ENCODE measurements at regions not wholly inside any gene's neighbourhood (a gene's known extent, or its start where the extent isn't known, plus 50 kb on each side); places are given as distances from the start of the nearest gene placed in this dataset.
"Not testable (repeated sequence)": the region's sequence is repeated elsewhere in the genome, so short reads cannot be mapped to it uniquely, and the experiment has no call there.

DNA sequence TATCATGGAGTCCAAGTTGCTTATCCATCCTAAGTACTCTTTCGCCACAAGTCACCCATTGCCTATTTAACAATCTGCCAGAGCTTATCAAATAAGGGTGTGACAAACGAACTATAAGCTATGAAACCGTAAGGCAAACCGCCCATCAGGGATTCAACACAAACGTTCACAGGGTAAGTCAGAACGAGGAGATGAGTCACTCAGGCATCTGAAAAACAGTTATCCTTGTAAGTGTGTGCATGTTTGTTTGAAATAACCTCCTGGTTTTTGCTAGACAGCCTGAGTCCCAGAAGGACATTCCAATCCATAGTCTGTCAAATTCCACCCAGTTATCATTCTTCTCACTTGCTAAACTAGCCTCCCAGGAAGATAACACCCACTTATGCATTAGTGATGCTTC, 299.1 kb downstream of the PAX3 start:
- peak in 1 of 2 donors; percentile 61 for DNase-seq (ENCODE audit: low read depth in 2 of 2)

DNA sequence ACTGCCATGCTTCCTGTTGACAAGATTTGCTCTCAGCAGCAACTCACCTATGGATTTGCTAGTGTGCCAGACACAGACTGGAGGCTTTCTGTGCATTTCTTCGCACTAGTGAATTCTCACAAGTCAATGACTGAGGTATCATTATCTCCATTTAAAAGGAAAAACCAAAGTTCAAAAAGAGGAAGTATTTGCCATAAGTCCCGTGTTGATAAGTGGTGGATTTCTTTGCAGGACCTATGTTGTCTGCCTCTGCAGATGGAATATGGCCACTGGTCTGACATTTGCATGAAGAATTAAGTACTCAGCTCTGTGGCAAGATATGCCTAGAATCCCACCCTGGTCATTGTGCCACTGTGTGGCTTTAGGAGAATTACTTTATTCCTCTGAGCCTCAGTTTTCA, 299.6 kb downstream of the PAX3 start:
- DNase-seq (ENCODE audit: low read depth in 2 of 2) = no peak

DNA sequence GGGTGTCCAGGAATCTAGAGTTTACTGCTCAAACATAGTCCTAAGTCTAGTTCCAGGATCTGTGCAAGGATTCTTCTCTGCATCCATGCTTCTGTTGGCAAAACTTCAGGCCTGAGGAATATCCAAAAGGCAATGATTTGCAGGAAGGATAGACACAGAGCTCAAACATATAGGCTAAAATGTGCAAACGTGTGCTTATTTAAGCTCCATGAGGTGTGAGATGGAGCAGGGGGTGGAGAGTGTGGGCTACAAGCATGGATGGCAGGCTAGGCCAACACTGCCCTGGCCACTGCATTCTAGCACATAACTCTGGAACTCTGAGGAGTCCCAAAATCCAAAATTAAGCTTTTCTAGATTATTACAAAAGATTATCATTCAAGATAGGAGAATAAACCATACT, 301.1 kb downstream of the PAX3 start:
- no peak for DNase-seq (ENCODE audit: low read depth in 2 of 2)

DNA sequence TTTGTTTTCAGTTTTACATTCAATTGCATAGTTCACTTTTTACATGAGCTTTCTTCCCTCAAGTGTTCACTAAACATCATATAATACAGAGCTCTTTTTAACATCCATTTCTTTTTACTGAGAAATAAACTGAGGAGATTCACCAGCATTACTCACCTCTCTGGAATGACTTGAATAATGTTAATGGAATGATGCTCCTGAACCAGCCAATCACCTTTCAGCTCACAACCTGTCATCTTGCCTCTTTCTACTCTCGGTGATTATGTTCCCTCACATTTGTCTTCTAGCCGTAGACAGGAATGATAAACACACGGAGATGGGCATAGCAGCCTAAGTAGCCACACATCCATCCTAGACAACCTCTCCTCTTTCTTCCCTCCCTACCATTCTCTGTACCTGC, 301.7 kb downstream of the PAX3 start:
- DNase-seq (ENCODE audit: low read depth in 2 of 2) = peak in 1 of 2 donors; percentile 55

DNA sequence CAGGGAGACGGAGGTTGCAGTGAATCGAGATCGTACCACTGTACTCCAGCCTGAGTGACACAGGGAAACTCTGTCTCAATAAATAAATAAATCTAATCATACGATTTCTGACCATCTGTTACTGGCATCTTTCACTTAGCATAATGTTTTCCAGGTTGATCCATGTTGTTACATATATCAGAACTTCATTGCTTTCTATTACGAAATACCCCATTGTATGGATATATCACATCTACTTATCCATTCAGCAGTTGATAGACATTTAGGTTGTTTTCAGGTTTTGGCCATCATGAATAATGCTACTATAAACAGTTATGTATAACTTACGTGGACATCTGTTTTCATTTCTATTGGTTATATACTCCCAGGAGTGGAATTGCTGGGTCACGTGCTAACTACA, 303.9 kb downstream of the PAX3 start:
- DNase-seq (ENCODE audit: low read depth in 2 of 2) = no peak

DNA sequence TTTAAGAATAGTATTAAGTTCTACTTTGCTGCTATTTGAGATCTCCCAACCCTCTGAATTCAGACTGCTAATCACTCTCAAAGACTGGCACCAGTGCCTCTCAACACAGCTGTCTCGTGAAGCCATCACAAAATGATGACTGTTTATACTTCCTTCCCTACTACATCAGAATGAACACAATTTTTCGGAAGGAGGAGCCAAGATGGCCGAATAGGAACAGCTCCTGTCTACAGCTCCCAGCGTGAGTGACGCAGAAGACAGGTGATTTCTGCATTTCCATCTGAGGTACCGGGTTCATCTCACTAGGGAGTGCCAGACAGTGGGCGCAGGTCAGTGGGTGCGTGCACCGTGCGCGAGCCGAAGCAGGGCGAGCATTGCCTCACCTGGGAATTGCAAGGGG, 314.4 kb downstream of the PAX3 start:
- DNase-seq (ENCODE audit: low read depth in 2 of 2) = not testable (repeated sequence)

DNA sequence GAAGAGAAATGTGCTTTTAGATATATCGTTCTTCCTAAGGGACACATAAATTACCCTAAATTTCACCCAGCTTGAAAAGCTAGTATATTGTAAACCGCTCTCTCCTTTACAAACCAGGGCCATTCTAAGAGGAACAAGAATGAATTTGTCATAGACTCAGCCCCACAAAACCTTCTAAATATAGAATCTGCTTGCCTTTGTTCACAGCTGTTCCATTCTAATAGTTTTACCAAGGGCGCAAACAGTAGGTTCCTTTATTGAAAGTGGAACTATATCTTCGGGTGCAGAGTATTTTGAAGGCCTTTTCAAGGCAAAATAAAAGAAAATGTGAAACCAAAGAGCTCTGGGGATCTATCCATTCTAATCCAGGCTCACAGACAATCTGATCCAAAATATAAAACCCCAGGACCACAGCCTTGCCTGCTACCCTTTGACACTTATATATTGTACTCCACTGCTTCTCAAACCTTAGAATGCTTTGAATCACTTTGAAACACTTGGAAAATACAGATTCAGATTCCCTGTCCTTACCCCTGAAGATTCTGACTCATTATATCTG, 316.8 kb downstream of the PAX3 start:
- DNase-seq (ENCODE audit: low read depth in 2 of 2) = no peak

DNA sequence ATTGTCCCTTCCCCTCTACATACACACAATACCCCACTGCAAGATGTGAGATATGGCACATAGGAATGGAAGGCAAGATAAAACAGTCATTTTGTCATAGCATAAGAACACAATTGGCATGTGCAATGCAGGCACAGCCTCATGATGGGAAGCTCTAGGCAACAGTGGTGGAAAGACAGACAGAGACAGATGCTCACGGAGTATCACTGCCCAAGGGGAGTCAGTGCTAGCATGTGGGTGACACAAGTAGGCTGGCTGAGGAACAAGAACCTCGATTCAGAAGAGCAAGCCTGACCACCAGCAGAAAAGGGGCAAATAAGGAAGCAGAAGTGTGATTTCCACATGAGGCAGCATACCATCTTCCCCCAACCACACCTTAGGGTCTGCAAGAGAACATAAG, 323.6 kb downstream of the PAX3 start:
- DNase-seq (ENCODE audit: low read depth in 2 of 2) = no peak

DNA sequence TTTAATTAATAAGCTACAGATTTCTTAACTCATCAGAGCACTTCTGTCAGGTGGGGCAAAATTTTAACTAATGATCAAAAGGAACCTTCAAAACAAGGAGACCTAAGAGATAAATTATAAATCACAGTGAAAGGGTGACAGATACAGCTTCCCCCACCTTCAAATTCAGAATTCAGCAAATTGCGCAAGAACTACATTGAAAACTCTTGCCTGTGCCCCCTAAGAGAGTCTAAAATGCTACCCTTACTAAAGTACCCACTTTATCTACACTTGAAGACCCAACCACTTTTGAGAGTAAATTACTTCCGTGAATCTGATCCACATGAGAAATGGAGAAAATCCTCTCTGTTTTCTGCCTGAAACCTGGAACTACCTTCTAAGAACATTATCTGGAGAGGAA, 324.9 kb downstream of the PAX3 start:
- no peak for DNase-seq (ENCODE audit: low read depth in 2 of 2)

DNA sequence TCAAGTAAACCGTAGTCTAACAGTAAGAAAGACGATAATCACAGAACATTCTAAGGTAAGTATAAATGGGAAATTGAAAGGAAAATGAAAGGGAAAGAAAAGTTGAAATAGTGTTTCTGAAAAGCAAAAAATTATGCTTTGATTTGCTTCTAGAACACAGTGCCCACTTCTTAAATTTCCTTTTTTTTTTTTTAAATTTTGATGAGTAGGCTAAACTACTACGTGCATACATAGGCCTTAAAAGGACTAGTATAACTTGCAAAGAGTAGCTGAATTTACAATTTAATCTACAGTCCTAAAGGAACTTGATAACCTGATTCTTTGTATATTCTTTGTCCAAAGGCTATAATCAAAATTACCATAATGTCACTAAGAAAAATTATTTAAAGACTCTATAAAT, 325.3 kb downstream of the PAX3 start:
- DNase-seq (ENCODE audit: low read depth in 2 of 2) = no peak

DNA sequence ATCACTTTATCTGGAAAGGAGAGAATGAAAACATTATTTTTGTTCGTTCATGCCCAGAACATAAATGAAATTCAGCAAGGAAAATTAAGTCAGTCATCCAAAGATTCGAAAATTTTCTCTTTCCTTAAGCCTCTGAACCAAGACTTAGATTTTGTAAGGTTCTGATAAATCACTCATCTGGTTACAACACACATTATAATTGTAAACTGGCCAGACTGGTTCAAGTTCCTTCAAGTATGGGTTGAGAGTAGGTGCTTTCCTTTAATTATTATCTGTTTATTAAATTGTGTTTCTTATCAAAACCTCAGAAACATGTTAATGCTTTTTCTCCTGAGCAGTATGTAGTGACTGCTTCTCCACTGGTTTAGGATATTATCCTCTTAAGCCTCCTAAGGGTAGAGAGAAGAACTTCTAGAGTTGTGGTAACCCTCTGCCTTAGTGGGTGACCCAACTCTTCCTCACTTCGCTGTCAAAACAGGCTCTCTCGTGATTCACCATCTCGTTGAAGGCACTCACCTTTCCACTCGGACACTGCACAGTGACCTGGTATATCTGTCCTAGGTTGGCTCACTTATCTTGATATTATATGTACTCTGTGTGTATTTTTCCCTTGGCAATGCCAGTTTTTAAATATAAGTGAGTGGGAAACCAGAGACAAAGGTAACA, 325.9 kb downstream of the PAX3 start:
- no peak for DNase-seq (ENCODE audit: low read depth in 2 of 2)

DNA sequence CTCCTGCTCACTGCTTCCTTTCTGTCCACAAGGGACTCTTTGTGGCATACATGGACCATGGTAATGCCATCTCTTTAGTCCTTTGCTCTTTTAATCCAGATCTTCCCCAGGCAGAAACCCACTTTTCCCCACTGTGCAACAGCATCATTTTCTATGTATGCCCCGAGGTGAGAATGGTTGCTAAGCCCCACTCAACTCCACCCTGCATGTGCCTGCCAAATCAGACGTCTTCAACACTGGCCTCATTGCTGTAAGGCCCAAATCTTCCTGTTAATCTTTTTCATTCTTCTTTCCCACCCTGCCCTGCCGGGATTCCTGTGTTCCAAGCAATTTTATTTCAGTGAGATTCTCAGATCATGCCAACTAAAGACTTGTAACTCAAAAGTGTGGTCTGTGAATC, 328.4 kb downstream of the PAX3 start:
- no peak for DNase-seq (ENCODE audit: low read depth in 2 of 2)

DNA sequence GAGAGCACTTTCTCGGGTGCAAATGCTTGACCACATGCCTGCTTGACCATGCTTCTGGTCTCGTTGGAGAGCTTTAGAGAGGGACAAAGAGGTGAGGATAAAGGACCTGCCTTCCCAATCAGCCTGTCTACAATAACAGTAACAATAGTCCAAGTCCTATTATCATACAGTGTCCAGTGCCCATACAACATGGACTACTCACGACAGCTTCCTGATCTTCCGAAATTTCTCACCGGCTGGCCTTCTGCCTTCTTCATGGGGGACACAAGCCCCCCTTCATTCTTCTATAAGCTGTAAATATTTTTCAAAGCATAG, 329.0 kb downstream of the PAX3 start:
- DNase-seq (ENCODE audit: low read depth in 2 of 2) = no peak

DNA sequence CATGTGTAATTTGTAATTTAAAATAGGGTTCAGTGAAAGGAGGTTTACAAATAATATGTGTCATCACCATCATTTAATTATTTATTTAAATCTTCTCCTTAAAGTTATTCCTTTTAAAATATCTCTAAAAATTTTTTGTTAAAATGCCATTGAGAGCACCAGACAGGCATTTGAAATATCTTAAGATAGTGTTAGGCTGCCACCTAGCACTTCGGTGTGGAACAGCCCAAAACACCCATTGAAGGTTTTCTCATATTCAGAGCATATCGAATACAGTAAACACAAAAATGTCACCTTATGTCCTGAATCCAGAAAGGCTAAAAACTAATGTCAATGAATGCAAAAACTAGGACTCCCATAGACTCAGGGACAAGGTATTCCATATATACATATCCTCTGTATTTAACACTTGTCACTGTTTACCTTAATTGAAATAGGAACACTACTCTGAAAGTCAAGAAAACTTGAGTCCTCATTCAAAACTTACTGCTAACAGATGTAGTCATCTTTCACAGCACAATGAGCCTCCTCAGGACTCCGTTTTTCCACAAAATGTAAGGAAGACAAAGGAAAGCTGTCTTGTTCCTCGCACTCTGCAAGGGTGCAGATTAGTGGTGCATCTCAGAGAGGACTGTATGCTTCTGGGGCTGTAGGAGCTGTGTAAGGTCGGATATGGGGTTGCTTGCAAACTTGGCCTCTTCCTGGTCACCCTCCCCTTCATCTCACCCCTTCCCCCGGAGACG, 329.5 kb downstream of the PAX3 start:
- DNase-seq (ENCODE audit: low read depth in 2 of 2) = peak; percentile 15 to 56

DNA sequence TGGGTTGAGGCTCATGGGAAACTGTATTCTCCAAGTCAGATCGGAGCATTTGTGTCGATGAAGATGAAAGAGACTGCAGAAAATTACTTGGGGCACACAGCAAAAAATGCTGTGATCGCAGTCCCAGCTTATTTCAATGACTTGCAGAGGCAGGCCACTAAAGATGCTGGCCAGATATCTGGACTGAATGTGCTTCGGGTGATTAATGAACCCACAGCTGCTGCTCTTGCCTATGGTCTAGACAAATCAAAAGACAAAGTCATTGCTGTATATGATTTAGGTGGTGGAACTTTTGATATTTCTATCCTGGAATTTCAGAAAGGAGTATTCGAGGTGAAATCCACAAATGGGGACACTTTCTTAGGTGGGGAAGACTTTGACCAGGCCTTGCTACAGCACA, 336.6 kb downstream of the PAX3 start:
- DNase-seq (ENCODE audit: low read depth in 2 of 2) = no peak

DNA sequence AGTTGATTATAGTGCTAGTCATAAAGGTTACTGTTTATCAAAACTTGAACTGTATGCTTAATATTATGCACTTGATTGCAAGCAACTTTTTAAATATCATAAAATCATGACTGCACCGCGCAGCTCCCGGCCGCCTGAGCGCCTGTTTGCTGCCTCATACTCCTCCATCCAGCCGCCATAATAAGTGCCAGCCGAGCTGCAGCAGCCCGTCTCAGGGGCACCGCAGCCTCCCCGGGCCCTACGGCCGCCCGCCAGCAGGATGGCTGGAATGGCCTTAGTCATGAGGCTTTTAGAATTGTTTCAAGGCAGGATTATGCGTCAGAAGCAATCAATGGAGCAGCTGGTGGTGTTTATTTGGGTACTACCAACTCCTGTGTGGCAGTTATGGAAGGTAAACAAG, 337.2 kb downstream of the PAX3 start:
- no peak for DNase-seq (ENCODE audit: low read depth in 2 of 2)

DNA sequence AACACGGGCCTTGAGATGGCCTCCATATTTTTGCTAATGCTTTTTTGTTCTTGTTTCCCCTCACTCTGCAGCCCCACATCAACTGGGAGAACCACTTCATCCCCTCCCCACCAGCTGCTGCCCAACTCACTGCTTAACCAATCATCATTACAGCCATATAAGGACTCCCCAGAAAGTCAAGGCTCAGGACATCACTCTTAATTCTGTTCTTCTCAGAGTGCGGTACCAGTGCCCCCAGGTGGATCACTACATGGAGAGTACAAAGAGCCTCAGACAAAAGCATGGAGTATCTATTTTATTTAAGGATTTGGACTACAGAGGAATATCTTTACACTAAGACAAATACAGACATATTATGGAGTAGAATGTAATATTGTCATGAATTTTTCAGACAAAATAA, 340.6 kb downstream of the PAX3 start:
- DNase-seq (ENCODE audit: low read depth in 2 of 2) = peak in 1 of 2 donors; percentile 18

DNA sequence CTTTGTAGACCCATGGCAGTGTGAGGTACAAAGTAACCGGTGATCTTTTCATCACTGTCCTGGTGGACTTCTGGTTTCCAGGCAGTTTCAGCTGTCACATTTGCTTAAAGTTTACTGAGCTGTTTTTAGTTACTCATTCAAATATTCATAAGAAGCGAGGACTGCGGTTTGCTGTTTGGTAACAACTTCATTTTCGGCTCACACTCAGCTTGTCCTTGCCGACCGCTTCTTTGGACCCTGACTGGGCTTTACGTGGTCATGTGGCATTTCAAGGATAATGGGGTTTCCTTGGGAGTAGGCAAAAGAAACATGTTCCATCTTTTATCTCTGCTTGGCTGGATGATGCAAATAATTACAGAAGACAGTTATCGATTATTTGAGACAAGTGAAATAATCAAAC, 350.7 kb downstream of the PAX3 start:
- no peak for DNase-seq (ENCODE audit: low read depth in 2 of 2)

DNA sequence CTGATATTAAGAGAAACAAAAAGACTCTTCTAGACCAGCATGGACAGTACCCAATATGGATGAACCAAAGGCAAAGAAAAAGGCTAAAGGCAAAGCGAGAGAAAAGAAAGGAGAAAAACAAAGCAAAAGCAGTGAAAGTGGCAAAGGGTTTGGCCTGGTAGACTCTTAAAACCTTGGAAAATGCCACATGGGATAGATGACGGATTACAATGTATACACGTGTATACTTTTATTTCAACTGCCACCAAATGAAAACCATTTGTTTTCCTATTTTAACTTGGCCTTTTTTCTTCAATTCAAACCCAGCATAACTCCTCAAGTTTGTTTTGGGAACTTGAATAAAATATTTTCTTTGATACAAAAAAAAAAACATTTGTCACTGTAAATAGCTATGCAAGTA, 354.3 kb downstream of the PAX3 start:
- not testable (repeated sequence) for DNase-seq (ENCODE audit: low read depth in 2 of 2)

DNA sequence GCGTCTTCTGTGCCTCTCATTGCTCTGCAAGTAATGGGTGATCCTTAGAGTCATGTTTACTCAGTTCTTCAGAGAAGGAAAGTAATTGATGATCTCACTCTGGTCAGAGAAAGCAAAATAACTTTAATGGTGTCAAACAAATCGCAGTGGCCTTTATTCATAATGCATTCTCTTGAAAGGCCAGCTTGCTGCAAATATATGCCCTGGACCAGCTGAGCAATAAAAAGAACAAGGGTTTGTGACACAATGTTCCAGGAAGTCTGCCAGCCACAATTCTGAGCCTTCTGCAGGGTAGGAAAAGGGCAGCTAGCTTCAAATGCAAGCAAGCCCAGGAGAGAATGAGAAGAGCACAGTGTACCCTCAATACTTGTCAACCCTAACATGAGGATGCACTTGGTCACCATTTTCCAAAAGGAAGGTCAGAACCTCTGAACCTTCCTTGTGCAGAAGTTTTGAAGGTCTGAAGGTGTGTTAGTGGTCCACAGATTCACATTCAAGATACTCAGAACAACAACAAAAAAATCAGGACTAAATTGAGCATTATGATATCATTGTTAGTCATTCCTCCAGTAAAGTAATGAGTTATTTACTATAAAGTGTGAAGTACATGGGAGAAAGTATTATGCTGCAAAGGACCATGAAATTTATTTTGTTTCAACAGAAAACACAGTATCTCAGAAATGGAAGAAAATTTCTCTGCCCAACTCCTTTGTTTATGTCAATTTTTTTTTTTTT, 355.6 kb downstream of the PAX3 start:
- DNase-seq (ENCODE audit: low read depth in 2 of 2) = no peak

DNA sequence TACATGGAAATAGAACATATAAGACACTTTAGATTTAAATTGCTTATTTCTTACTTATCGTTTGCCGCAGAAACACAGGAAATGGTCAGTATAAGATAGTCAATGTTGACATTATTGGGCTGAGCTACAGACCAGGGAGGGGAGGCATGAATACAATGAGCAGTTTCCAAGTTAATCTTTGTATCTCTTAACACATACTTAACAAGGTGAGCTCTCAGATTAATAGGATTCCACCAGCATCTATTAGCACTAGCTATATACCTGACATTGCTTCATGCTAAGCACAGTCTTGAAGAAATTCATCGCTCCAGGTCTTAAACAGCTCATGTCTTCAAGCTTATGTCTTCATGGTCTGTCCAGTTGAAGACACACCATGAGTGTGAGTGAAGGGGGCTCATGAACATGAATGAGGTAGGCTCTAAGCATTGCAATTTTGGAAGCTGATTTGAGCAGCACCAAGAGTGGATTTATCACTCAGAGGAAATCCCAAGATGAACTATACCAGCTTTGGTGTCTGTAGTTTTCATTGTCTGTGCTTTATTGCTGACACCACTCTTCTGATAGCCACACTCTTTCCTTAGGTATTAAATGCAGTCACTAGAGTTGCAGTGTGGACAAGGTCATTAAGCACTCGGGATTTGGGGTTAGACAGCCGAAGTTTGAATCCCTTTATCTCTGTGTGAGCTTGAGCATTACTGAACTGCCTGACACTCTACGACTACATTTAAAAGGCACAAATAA, 359.3 kb upstream of the EPHA4 start:
- no peak for DNase-seq (ENCODE audit: low read depth in 2 of 2)

DNA sequence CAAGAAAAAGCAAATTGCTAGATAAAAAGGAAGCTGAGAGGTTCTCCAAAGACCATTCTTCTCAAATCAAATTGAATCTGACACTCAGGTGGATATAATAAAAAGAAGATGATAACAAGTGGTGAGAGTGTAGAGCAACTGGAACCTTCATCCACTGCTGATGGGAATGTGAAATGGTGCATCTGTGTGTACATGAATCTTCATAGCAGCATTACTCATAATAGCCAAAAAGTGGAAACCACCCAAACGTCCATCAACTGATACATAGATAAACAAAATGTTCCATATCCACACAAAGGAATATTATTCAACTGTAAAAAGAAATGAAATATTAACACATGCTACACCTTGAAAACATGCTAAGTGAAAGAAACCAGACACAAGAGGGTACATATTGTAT, 357.2 kb upstream of the EPHA4 start:
- peak in 1 of 2 donors; percentile 19 for DNase-seq (ENCODE audit: low read depth in 2 of 2)
